GM12872 (cell line): ENCODE measurements at regions not wholly inside any gene's neighbourhood (a gene's known extent, or its start where the extent isn't known, plus 50 kb on each side); places are given as distances from the start of the nearest gene placed in this dataset.

ENCODE experiments used
- CTCF ChIP-seq: IDR thresholded peaks from 3 replicates; pipeline ENCODE4 v1.5.1; 2011; ENCODE audit warnings: low read depth, mild to moderate bottlenecking, low read length, moderate library complexity; ENCODE audit not compliant: insufficient read depth

- TF ChIP-seq CTCF = no peak
These were observed 384.8 kb upstream of the PCSK5 start for GRCh38 chr9:75505654-75506053.

- no peak for TF ChIP-seq CTCF
These were observed 361.0 kb upstream of the PCSK5 start for GRCh38 chr9:75529463-75529862.

GRCh38 chr9:75531588-75531987 is 358.9 kb upstream of the PCSK5 start:
- no peak for TF ChIP-seq CTCF

- TF ChIP-seq CTCF = no peak
These were observed 358.0 kb upstream of the PCSK5 start for GRCh38 chr9:75532233-75533050.

- TF ChIP-seq CTCF = no peak
These were observed 350.9 kb upstream of the PCSK5 start for GRCh38 chr9:75539523-75539922.

- no peak for TF ChIP-seq CTCF
These were observed 350.3 kb upstream of the PCSK5 start for GRCh38 chr9:75540185-75540584.

- TF ChIP-seq CTCF = no peak
These were observed 348.7 kb upstream of the PCSK5 start for GRCh38 chr9:75541734-75542133.
